HG03045 (cell line): ENCODE measurements at regions not wholly inside any gene's neighbourhood (a gene's known extent, or its start where the extent isn't known, plus 50 kb on each side); places are given as distances from the start of the nearest gene placed in this dataset.

Source experiments
- ATAC-seq: cut with Tn5 transposase; IDR thresholded peaks from one replicate; pipeline ENCODE4 v1.9.1; 2021; ENCODE audit warnings: mild to moderate bottlenecking, moderate library complexity; ENCODE audit not compliant: unreplicated experiment

- no peak for ATAC-seq
These were observed 538.5 kb upstream of the DCC start for GRCh38 chr18:51801514-51801913.

GRCh38 chr18:51802569-51803428 lies 537.2 kb upstream of the DCC start:
- no peak for ATAC-seq

- no peak for ATAC-seq
These were observed 532.7 kb upstream of the DCC start for GRCh38 chr18:51807336-51807735.

- ATAC-seq: no peak
These were observed 528.1 kb upstream of the DCC start for GRCh38 chr18:51811883-51812282.

- no peak for ATAC-seq
These were observed 526.3 kb upstream of the DCC start for GRCh38 chr18:51813740-51814139.

GRCh38 chr18:51821610-51822009 lies 518.4 kb upstream of the DCC start:
- ATAC-seq: no peak

GRCh38 chr18:51824746-51825145 lies 515.3 kb upstream of the DCC start:
- no peak for ATAC-seq

- ATAC-seq: no peak
These were observed 506.1 kb upstream of the DCC start for GRCh38 chr18:51833850-51834249.

- ATAC-seq: no peak
These were observed 491.3 kb upstream of the DCC start for GRCh38 chr18:51848702-51849101.

- ATAC-seq: no peak
These were observed 487.3 kb upstream of the DCC start for GRCh38 chr18:51852681-51853080.

- no peak for ATAC-seq
These were observed 482.0 kb upstream of the DCC start for GRCh38 chr18:51857989-51858388.

- no peak for ATAC-seq
These were observed 479.0 kb upstream of the DCC start for GRCh38 chr18:51861046-51861445.

GRCh38 chr18:51862051-51862715 lies 477.8 kb upstream of the DCC start:
- no peak for ATAC-seq

GRCh38 chr18:51864219-51864965 lies 475.6 kb upstream of the DCC start:
- no peak for ATAC-seq

GRCh38 chr18:51865538-51865937 lies 474.5 kb upstream of the DCC start:
- no peak for ATAC-seq

GRCh38 chr18:51867767-51868166 lies 472.2 kb upstream of the DCC start:
- ATAC-seq: no peak

GRCh38 chr18:51878724-51879123 lies 461.3 kb upstream of the DCC start:
- ATAC-seq: no peak

- no peak for ATAC-seq
These were observed 460.7 kb upstream of the DCC start for GRCh38 chr18:51879329-51879728.

GRCh38 chr18:51881394-51881793 lies 458.6 kb upstream of the DCC start:
- no peak for ATAC-seq

GRCh38 chr18:51884039-51884438 lies 456.0 kb upstream of the DCC start:
- no peak for ATAC-seq

- ATAC-seq: no peak
These were observed 449.2 kb upstream of the DCC start for GRCh38 chr18:51890762-51891161.

- no peak for ATAC-seq
These were observed 448.1 kb upstream of the DCC start for GRCh38 chr18:51891876-51892275.
